HUDEP-2 (cell line): ENCODE measurements at regions not wholly inside any gene's neighbourhood (a gene's known extent, or its start where the extent isn't known, plus 50 kb on each side); places are given as distances from the start of the nearest gene placed in this dataset.
"Not testable (repeated sequence)": the region's sequence is repeated elsewhere in the genome, so short reads cannot be mapped to it uniquely, and the experiment has no call there.

ENCODE experiments used
- DNase-seq, 76 experiments: peaks; one replicate each; lab custom pipeline; 2025; ENCODE audit not compliant: unreplicated experiment in 76 of 76; lab: John Stamatoyannopoulos, UW

DNA sequence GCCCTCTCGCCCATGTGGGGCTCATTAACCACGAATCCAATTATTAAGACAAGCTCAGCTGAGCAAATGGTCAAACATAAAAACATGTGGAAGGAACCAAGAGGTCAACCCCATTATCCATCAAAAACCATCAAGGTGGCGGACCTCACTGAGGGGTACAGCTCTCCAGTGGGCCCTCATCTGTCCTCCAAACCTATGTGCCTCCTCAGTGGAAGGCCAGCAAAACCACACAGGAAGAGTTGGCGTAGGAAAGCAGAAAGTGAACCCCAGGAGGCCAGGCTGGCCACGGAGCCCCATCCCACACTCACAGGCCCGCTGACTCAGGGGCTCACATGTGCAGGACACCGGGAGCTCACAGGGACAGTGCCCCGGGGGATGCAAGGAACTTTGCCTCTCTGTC lies 66.5 kb upstream of the CLEC6A start:
- not testable (repeated sequence) for DNase-seq

- DNase-seq, result peak in 54 of 76 experiments; percentile 1 to 70 (median 38)
Measured at GRCh38 chr12:8390001-8390777, 65.6 kb upstream of the CLEC6A start.

- DNase-seq, result peak in 43 of 76 experiments; percentile 1 to 64 (median 20)
Measured at GRCh38 chr12:8396225-8397071, 59.3 kb upstream of the CLEC6A start.

DNA sequence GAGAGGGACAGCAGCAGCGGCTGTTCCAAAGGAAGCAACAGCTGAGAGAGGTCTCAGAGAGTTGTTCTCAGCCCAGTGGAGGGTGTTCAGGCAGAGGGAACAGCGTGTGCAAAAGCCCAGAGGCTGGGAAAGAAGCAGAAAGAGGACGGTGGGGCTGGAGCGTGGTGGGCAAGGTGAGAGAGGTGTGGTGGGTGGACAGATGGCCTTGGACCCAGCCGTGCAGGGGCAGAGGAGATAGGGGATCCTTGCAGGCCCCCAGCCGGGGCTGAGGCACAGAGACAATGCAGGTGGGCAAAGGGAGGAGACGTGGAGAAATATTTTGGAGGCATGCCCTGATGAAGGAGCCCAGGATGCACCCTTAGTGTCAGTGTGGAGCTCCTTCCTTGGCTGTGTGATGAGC lies 58.4 kb upstream of the CLEC6A start:
- DNase-seq, result not testable (repeated sequence)

DNA sequence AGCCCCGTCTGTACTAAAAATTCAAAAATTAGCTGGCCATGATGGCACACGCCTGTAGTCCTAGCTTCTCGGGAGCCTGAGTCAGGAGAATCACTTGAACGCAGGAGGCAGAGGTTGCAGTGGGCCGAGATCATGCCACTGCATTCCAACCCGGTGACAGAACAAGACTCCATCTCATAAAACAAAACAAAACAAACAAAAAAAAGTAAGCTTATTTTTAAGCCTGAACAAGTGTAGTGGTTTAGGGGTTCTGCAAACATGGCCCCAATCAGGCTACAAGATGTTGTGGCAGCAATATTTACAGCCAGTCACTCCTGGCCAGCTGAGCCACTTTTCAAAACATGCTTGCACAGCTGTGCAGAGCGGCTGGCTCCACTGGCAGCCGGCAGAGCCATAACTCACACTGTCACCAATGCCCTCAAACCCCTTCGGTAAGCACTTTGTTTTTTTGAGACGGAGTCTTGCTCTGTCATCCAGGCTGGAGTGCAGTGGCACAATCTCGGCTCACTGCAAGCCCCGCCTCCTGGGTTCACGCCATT lies 56.2 kb upstream of the CLEC6A start:
- not testable (repeated sequence) for DNase-seq

DNA sequence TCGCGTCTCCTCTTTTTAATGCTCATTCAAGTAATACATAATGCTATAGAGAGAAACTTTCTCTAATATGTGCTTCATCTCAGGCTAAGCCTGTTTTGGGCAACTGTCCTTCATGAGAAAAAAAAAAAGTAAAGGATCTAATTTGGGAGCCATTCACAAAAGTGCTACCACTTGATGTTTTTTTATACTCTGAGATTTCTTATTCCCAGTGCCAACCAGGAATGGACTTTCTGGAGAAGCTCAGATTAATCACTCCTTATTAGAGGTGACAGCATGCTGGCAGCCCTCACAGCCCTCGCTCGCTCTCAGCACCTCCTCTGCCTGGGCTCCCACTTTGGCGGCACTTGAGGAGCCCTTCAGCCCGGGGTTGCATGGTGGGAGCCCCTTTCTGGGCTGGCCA lies 51.9 kb upstream of the CLEC6A start:
- DNase-seq, result not testable (repeated sequence)

DNA sequence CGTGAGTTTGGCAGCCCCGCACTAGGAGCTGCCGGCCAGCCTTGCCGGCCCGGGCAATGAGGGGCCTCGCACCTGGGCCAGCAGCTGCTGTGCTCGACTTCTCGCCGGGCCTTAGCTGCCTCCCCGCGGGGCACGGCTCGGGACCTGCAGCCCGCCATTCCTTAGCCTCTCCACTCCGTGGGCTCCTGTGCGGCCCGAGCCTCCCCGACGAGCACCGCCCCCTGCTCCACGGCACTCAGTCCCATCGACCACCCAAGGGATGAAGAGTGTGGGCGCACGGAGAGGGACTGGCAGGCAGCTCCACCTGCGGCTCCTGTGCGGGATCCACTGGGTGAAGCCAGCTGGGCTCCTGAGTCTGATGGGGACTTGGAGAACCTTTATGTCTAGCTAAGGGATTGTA lies 51.4 kb upstream of the CLEC6A start:
- not testable (repeated sequence) for DNase-seq
